Stimulated activated CD8-positive, alpha-beta memory T cell treated with anti-CD3 and anti-CD28 coated beads, Interleukin-12 subunit alpha, Interleukin-12 subunit beta, amount 100 ng/mL, for 24 hours (primary cell): ENCODE measurements at regions not wholly inside any gene's neighbourhood (a gene's known extent, or its start where the extent isn't known, plus 50 kb on each side); places are given as distances from the start of the nearest gene placed in this dataset.
A peak's percentile ranks its signal among the peaks of the same experiment; 100 is the strongest.

Source experiments
- DNase-seq: peaks from one replicate; pipeline ENCODE4 v3.0.0-alpha.2; 2020; ENCODE audit errors: extremely low read depth

GRCh38 chr6:44636561-44637248, 249.2 kb downstream of the CDC5L start:
- DNase-seq = no peak

GRCh38 chr6:44641344-44642031, 254.0 kb downstream of the CDC5L start:
- no peak for DNase-seq

- no peak for DNase-seq
Observed at GRCh38 chr6:44642349-44642748, 254.8 kb downstream of the CDC5L start.

- peak; percentile 23 for DNase-seq
Observed at GRCh38 chr6:44642870-44643522, 255.5 kb downstream of the CDC5L start.

GRCh38 chr6:44645276-44645675, 257.8 kb downstream of the CDC5L start:
- no peak for DNase-seq

- DNase-seq = no peak
Observed at GRCh38 chr6:44646355-44646754, 258.8 kb downstream of the CDC5L start.

- DNase-seq = no peak
Observed at GRCh38 chr6:44649365-44650025, 262.0 kb downstream of the CDC5L start.

GRCh38 chr6:44650495-44650894, 263.0 kb downstream of the CDC5L start:
- DNase-seq = no peak

- no peak for DNase-seq
Observed at GRCh38 chr6:44650947-44651346, 263.4 kb downstream of the CDC5L start.

- DNase-seq = no peak
Observed at GRCh38 chr6:44651604-44652003, 264.1 kb downstream of the CDC5L start.

GRCh38 chr6:44652547-44652946, 265.0 kb downstream of the CDC5L start:
- no peak for DNase-seq

- DNase-seq = no peak
Observed at GRCh38 chr6:44653091-44653490, 265.6 kb downstream of the CDC5L start.

- no peak for DNase-seq
Observed at GRCh38 chr6:44653761-44654218, 266.3 kb downstream of the CDC5L start.

- peak; percentile 42 for DNase-seq
Observed at GRCh38 chr6:44655412-44656342, 268.2 kb downstream of the CDC5L start.

- DNase-seq = no peak
Observed at GRCh38 chr6:44656691-44657090, 269.2 kb downstream of the CDC5L start.

- DNase-seq = no peak
Observed at GRCh38 chr6:44657206-44657819, 269.8 kb downstream of the CDC5L start.

- DNase-seq = no peak
Observed at GRCh38 chr6:44658571-44658970, 271.1 kb downstream of the CDC5L start.

- no peak for DNase-seq
Observed at GRCh38 chr6:44659726-44660125, 272.2 kb downstream of the CDC5L start.

- no peak for DNase-seq
Observed at GRCh38 chr6:44660561-44661220, 273.2 kb downstream of the CDC5L start.
